Activated CD4-positive, alpha-beta T cell treated with anti-CD3 and anti-CD28 coated beads for 36 hours (primary cell): ENCODE measurements at regions not wholly inside any gene's neighbourhood (a gene's known extent, or its start where the extent isn't known, plus 50 kb on each side); places are given as distances from the start of the nearest gene placed in this dataset.
"Not testable (repeated sequence)": the region's sequence is repeated elsewhere in the genome, so short reads cannot be mapped to it uniquely, and the experiment has no call there.

Experiments
- ATAC-seq: fragments of 200-7000 bp; cut with Tn5 transposase; one replicate; pipeline ENCODE4 v1.10.0; 2021; ENCODE audit warnings: mild to moderate bottlenecking, moderate library complexity
- CTCF ChIA-PET: fragments of 350-600 bp; sonication (Branson Sonifier 250); formaldehyde crosslinking; loops from one replicate; lab custom pipeline; 2021; ENCODE audit warnings: antibody characterized with exemption; lab: Charles Lee
- POLR2A ChIA-PET: fragments of 350-600 bp; sonication (Branson Sonifier 250); formaldehyde crosslinking; loops from one replicate; lab custom pipeline; 2021; ENCODE audit warnings: antibody characterized with exemption, inconsistent platforms; lab: Charles Lee
- DNase-seq: peaks from one replicate; pipeline ENCODE4 v3.0.0-alpha.2; 2020
- H3K27ac Mint-ChIP-seq: one replicate; pipeline ENCODE4 v1.8.0; 2021; ENCODE audit warnings: mixed read lengths
- H3K27me3 Mint-ChIP-seq: one replicate; pipeline ENCODE4 v1.8.0; 2021; ENCODE audit warnings: mixed read lengths
- H3K36me3 Mint-ChIP-seq: one replicate; pipeline ENCODE4 v1.8.0; 2021; ENCODE audit warnings: low read depth, mixed read lengths
- H3K4me1 Mint-ChIP-seq: one replicate; pipeline ENCODE4 v1.8.0; 2021; ENCODE audit warnings: mixed read lengths
- H3K4me3 Mint-ChIP-seq: one replicate; pipeline ENCODE4 v1.8.0; 2021; ENCODE audit warnings: mild to moderate bottlenecking, moderate library complexity, mixed read lengths
- H3K9me3 Mint-ChIP-seq: one replicate; pipeline ENCODE4 v1.8.0; 2021; ENCODE audit warnings: low read depth, mixed read lengths
- intact Hi-C, 2 experiments: fragments of 100-400 bp; cut with DNase I in 1 of 2; cut with micrococcal nuclease in 1 of 2; formaldehyde crosslinking; loops; one replicate each; pipeline versions ENCODE4 v1.14.2 to v1.15.1; 2022 to 2024; cut with DNase I, micrococcal nuclease

GRCh38 chr6:128595544-128595943 is 75.1 kb upstream of the PTPRK start:
- Mint-ChIP-seq H3K27ac (no peak overlapping the region), H3K9me3 (no peaks in the 10 kb centered on the region), H3K4me1 (peaks cover 18% of the 10 kb centered on the region), H3K36me3 (no peaks in the 10 kb centered on the region), H3K27me3 (peaks cover 22% of the 10 kb centered on the region), H3K4me3 (no peak overlapping the region)
- no peak for ATAC-seq
- CTCF ChIA-PET, result no interaction called here
- POLR2A ChIA-PET, result no interaction called here
- DNase-seq, result no peak
- intact Hi-C loops, result no loop called here

GRCh38 chr6:128586095-128586494 is 65.7 kb upstream of the PTPRK start:
- intact Hi-C loops, result no loop called here
- ATAC-seq (no peak), DNase-seq (no peak)
- no peaks in the 10 kb centered on the region for H3K36me3 Mint-ChIP-seq
- H3K27me3 Mint-ChIP-seq, result peaks cover 16% of the 10 kb centered on the region
- H3K4me3 Mint-ChIP-seq, result no peak overlapping the region
- H3K4me1 Mint-ChIP-seq, result no peaks in the 10 kb centered on the region
- POLR2A ChIA-PET, result no interaction called here
- CTCF ChIA-PET, result no interaction called here
- H3K9me3 Mint-ChIP-seq, result peaks cover 8% of the 10 kb centered on the region
- H3K27ac Mint-ChIP-seq, result no peak overlapping the region

GRCh38 chr6:128580224-128581110 is 60.1 kb upstream of the PTPRK start:
- H3K27ac Mint-ChIP-seq, result no peak overlapping the region
- ATAC-seq (no peak), DNase-seq (no peak)
- no peaks in the 10 kb centered on the region for H3K4me1 Mint-ChIP-seq
- H3K36me3 Mint-ChIP-seq, result no peaks in the 10 kb centered on the region
- intact Hi-C loops, result no loop called here
- POLR2A ChIA-PET, result interaction anchor here (0.5 kb wide), 1 partner anchor 20 kb away, joined by 3 read pairs; no protein-coding TSS in a partner anchor
- H3K27me3 Mint-ChIP-seq, result peaks cover 10% of the 10 kb centered on the region
- H3K4me3 Mint-ChIP-seq, result no peak overlapping the region
- no peaks in the 10 kb centered on the region for H3K9me3 Mint-ChIP-seq
- CTCF ChIA-PET, result no interaction called here

- H3K9me3 Mint-ChIP-seq, H3K4me3 Mint-ChIP-seq, POLR2A ChIA-PET, H3K27ac Mint-ChIP-seq, H3K36me3 Mint-ChIP-seq, ATAC-seq, CTCF ChIA-PET, DNase-seq, H3K27me3 Mint-ChIP-seq, H3K4me1 Mint-ChIP-seq, intact Hi-C loops: not testable (repeated sequence)
Measured at GRCh38 chr6:128575254-128575653, 54.9 kb upstream of the PTPRK start.

- intact Hi-C loops, result no loop called here
- no peaks in the 10 kb centered on the region for H3K27me3 Mint-ChIP-seq
Measured at GRCh38 chr6:128574402-128574801, 54.0 kb upstream of the PTPRK start.

GRCh38 chr6:128573036-128573435 is 52.6 kb upstream of the PTPRK start:
- ChIA-PET CTCF (no interaction called here), POLR2A (no interaction called here)
- intact Hi-C loops, result no loop called here
- ATAC-seq, result no peak
- DNase-seq, result no peak
- no peaks in the 10 kb centered on the region for H3K4me1 Mint-ChIP-seq
- peaks cover 2% of the 10 kb centered on the region for H3K9me3 Mint-ChIP-seq
- no peaks in the 10 kb centered on the region for H3K36me3 Mint-ChIP-seq
- no peak overlapping the region for H3K27ac Mint-ChIP-seq
- no peak overlapping the region for H3K4me3 Mint-ChIP-seq
- no peaks in the 10 kb centered on the region for H3K27me3 Mint-ChIP-seq

More at GRCh38 chr6:128574402-128574801, 54.0 kb upstream of the PTPRK start:
- H3K4me3 Mint-ChIP-seq, result no peak overlapping the region
- no peak overlapping the region for H3K27ac Mint-ChIP-seq
- ATAC-seq (peak; percentile 77), DNase-seq (no peak)
- ChIA-PET CTCF (interaction anchor here (0.9 kb wide), 1 partner anchor 25 kb away, joined by 3 read pairs; no protein-coding TSS in a partner anchor), POLR2A (no interaction called here)
- H3K4me1 Mint-ChIP-seq, result no peaks in the 10 kb centered on the region
- no peaks in the 10 kb centered on the region for H3K9me3 Mint-ChIP-seq
- no peaks in the 10 kb centered on the region for H3K36me3 Mint-ChIP-seq

GRCh38 chr6:128572294-128572693 is 51.9 kb upstream of the PTPRK start:
- ATAC-seq (no peak), DNase-seq (no peak)
- ChIA-PET CTCF (no interaction called here), POLR2A (no interaction called here)
- H3K36me3 Mint-ChIP-seq, result no peaks in the 10 kb centered on the region
- H3K9me3 Mint-ChIP-seq, result peaks cover 2% of the 10 kb centered on the region
- no peaks in the 10 kb centered on the region for H3K4me1 Mint-ChIP-seq
- no peak overlapping the region for H3K27ac Mint-ChIP-seq
- no peaks in the 10 kb centered on the region for H3K27me3 Mint-ChIP-seq
- intact Hi-C loops, result no loop called here
- no peak overlapping the region for H3K4me3 Mint-ChIP-seq

GRCh38 chr6:128570680-128571063 is 50.3 kb upstream of the PTPRK start:
- H3K4me1 Mint-ChIP-seq, result no peaks in the 10 kb centered on the region
- ATAC-seq (no peak), DNase-seq (no peak)
- no peak overlapping the region for H3K27ac Mint-ChIP-seq
- H3K27me3 Mint-ChIP-seq, result no peaks in the 10 kb centered on the region
- no peak overlapping the region for H3K4me3 Mint-ChIP-seq
- no peaks in the 10 kb centered on the region for H3K36me3 Mint-ChIP-seq
- intact Hi-C loops, result no loop called here
- peaks cover 2% of the 10 kb centered on the region for H3K9me3 Mint-ChIP-seq
- POLR2A ChIA-PET, result no interaction called here
- CTCF ChIA-PET, result no interaction called here

GRCh38 chr6:128569732-128570679 is 49.6 kb upstream of the PTPRK start:
- H3K27ac Mint-ChIP-seq, result no peak overlapping the region
- H3K27me3 Mint-ChIP-seq, result no peaks in the 10 kb centered on the region
- no peaks in the 10 kb centered on the region for H3K36me3 Mint-ChIP-seq
- H3K4me3 Mint-ChIP-seq, result no peak overlapping the region
- POLR2A ChIA-PET, result no interaction called here
- no peak for DNase-seq
- H3K9me3 Mint-ChIP-seq, result peaks cover 2% of the 10 kb centered on the region
- intact Hi-C loops, result no loop called here
- CTCF ChIA-PET, result no interaction called here
- H3K4me1 Mint-ChIP-seq, result no peaks in the 10 kb centered on the region
- no peak for ATAC-seq
